Activated CD8-positive, alpha-beta T cell treated with anti-CD3 and anti-CD28 coated beads for 36 hours (primary cell): ENCODE measurements at regions not wholly inside any gene's neighbourhood (a gene's known extent, or its start where the extent isn't known, plus 50 kb on each side); places are given as distances from the start of the nearest gene placed in this dataset.

Experiments used
- ATAC-seq: fragments of 200-7000 bp; cut with Tn5 transposase; one replicate; pipeline ENCODE4 v1.10.0; 2021; ENCODE audit warnings: mild to moderate bottlenecking, moderate library complexity
- CTCF ChIA-PET: fragments of 350-600 bp; sonication (Branson Sonifier 250); formaldehyde crosslinking; loops from one replicate; lab custom pipeline; 2021; ENCODE audit warnings: antibody characterized with exemption; lab: Charles Lee
- POLR2A ChIA-PET: fragments of 350-600 bp; sonication (Branson Sonifier 250); formaldehyde crosslinking; loops from one replicate; lab custom pipeline; 2021; ENCODE audit warnings: antibody characterized with exemption; lab: Charles Lee
- DNase-seq: peaks from one replicate; pipeline ENCODE4 v3.0.0-alpha.2; 2020
- H3K27ac Mint-ChIP-seq: one replicate; pipeline ENCODE4 v1.8.0; 2021; ENCODE audit warnings: mild to moderate bottlenecking, mixed read lengths
- H3K27me3 Mint-ChIP-seq: one replicate; pipeline ENCODE4 v1.8.0; 2021; ENCODE audit warnings: mixed read lengths
- H3K36me3 Mint-ChIP-seq: one replicate; pipeline ENCODE4 v1.8.0; 2021; ENCODE audit warnings: low read depth, mixed read lengths
- H3K4me1 Mint-ChIP-seq: one replicate; pipeline ENCODE4 v1.8.0; 2021; ENCODE audit warnings: low read depth, mixed read lengths
- H3K4me3 Mint-ChIP-seq: one replicate; pipeline ENCODE4 v1.8.0; 2021; ENCODE audit warnings: mild to moderate bottlenecking, moderate library complexity, mixed read lengths
- H3K9me3 Mint-ChIP-seq: one replicate; pipeline ENCODE4 v1.8.0; 2021; ENCODE audit warnings: mixed read lengths
- intact Hi-C: fragments of 100-400 bp; cut with micrococcal nuclease; formaldehyde crosslinking; loops from one replicate; pipeline ENCODE4 v1.10.0; 2022
- TF ChIP-seq, protein P1 (sequence below): fragments of 200-600 bp; IDR thresholded peaks from one replicate; pipeline ENCODE4 v1.8.0; 2022; ENCODE audit warnings: antibody characterized with exemption, mild to moderate bottlenecking

DNA sequence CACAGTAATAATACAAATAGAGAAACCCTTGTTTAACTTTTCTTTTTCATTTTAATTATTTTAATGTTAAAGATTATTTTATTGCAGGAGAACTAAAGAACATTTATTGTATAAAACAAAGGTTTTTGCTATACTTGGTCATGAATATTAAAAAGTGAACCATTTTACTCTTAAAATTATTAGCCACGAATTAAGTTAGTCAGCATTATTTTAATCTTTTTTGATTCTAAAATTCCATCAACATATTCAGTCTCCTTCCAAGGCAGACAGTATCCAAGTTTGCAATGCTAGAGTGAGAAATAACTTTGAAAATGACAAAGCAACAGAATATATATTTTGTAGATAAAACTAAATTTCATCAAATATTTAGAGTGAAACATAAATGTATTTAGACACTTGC, 110.7 kb upstream of the CDH18 start:
- Mint-ChIP-seq H3K9me3 (peaks cover 5% of the 10 kb centered on the region), H3K4me3 (no peak overlapping the region), H3K4me1 (no peaks in the 10 kb centered on the region), H3K36me3 (no peaks in the 10 kb centered on the region), H3K27ac (no peak overlapping the region), H3K27me3 (no peaks in the 10 kb centered on the region)
- ATAC-seq (no peak), DNase-seq (no peak)
- ChIA-PET CTCF (no interaction called here), POLR2A (no interaction called here)
- TF ChIP-seq, protein P1, sequence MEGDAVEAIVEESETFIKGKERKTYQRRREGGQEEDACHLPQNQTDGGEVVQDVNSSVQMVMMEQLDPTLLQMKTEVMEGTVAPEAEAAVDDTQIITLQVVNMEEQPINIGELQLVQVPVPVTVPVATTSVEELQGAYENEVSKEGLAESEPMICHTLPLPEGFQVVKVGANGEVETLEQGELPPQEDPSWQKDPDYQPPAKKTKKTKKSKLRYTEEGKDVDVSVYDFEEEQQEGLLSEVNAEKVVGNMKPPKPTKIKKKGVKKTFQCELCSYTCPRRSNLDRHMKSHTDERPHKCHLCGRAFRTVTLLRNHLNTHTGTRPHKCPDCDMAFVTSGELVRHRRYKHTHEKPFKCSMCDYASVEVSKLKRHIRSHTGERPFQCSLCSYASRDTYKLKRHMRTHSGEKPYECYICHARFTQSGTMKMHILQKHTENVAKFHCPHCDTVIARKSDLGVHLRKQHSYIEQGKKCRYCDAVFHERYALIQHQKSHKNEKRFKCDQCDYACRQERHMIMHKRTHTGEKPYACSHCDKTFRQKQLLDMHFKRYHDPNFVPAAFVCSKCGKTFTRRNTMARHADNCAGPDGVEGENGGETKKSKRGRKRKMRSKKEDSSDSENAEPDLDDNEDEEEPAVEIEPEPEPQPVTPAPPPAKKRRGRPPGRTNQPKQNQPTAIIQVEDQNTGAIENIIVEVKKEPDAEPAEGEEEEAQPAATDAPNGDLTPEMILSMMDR, result no peak
- intact Hi-C loops, result no loop called here

DNA sequence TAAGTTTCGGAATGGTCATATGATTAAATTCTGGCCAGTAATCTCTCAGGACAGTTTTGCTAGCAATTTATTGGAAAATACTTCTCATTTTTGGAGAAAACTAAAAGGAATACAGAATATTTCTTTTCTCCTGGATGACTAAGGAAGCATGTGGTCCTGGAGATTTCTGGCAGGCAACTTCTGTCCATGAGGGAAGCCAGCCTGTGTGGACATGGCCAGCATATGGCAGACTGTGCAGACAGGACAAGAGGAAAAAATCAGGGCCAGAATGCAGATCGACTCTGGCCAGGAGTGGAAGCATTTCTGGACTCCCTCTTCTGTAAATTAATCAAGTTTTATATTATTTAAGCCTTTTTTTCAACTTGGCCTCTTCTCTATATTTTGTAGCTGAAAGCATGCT, 100.4 kb upstream of the CDH18 start:
- Mint-ChIP-seq H3K36me3 (no peaks in the 10 kb centered on the region), H3K9me3 (peaks cover 4% of the 10 kb centered on the region), H3K4me3 (no peak overlapping the region), H3K27ac (no peak overlapping the region), H3K4me1 (no peaks in the 10 kb centered on the region), H3K27me3 (no peaks in the 10 kb centered on the region)
- intact Hi-C loops, result no loop called here
- TF ChIP-seq, protein P1, result no peak
- no peak for ATAC-seq
- ChIA-PET POLR2A (no interaction called here), CTCF (no interaction called here)
- no peak for DNase-seq

GRCh38 chr5:20087299-20087698, 99.3 kb upstream of the CDH18 start:
- Mint-ChIP-seq H3K9me3 (peaks cover 4% of the 10 kb centered on the region), H3K4me1 (no peaks in the 10 kb centered on the region), H3K36me3 (no peaks in the 10 kb centered on the region), H3K27me3 (no peaks in the 10 kb centered on the region), H3K4me3 (no peak overlapping the region), H3K27ac (no peak overlapping the region)
- TF ChIP-seq, protein P1, result no peak
- no peak for ATAC-seq
- intact Hi-C loops, result no loop called here
- CTCF ChIA-PET, result no interaction called here
- POLR2A ChIA-PET, result no interaction called here
- DNase-seq, result no peak

- no peak overlapping the region for H3K4me3 Mint-ChIP-seq
- peaks cover 6% of the 10 kb centered on the region for H3K9me3 Mint-ChIP-seq
- ChIA-PET CTCF (interaction anchor here (0.6 kb wide), 1 partner anchor 467 kb away, joined by 3 read pairs; no protein-coding TSS in a partner anchor), POLR2A (no interaction called here)
- no peak overlapping the region for H3K27ac Mint-ChIP-seq
- no peaks in the 10 kb centered on the region for H3K36me3 Mint-ChIP-seq
- ATAC-seq (no peak), DNase-seq (no peak)
- H3K27me3 Mint-ChIP-seq, result no peaks in the 10 kb centered on the region
- TF ChIP-seq, protein P1, result no peak
- intact Hi-C loops, result no loop called here
- H3K4me1 Mint-ChIP-seq, result no peaks in the 10 kb centered on the region
Observed at GRCh38 chr5:20077186-20077585, 89.2 kb upstream of the CDH18 start.

GRCh38 chr5:20056933-20057332, 68.9 kb upstream of the CDH18 start:
- no peaks in the 10 kb centered on the region for H3K4me1 Mint-ChIP-seq

More at GRCh38 chr5:20056933-20057332, 68.9 kb upstream of the CDH18 start:
- Mint-ChIP-seq H3K9me3 (peaks cover 7% of the 10 kb centered on the region), H3K27me3 (no peaks in the 10 kb centered on the region), H3K4me3 (no peak overlapping the region), H3K36me3 (no peaks in the 10 kb centered on the region), H3K27ac (no peak overlapping the region)
- POLR2A ChIA-PET, result no interaction called here
- CTCF ChIA-PET, result no interaction called here
- no peak for ATAC-seq
- intact Hi-C loops, result no loop called here
- no peak for DNase-seq
- TF ChIP-seq, protein P1, result no peak
